ENCODE measurements at regions not wholly inside any gene's neighbourhood (a gene's known extent, or its start where the extent isn't known, plus 50 kb on each side); places are given as distances from the start of the nearest gene placed in this dataset.

- TF ChIP-seq ZNF354B (CRISPR knock-in tag; IDR thresholded peaks at IDR 0.05) (no peak), RFX5 (IDR thresholded peaks at IDR 0.05; ENCODE audit: low read depth, low read length) (no peak), MNT (conservative IDR thresholded peaks at IDR 0.05) (no peak), ZBTB40 (IDR thresholded peaks at IDR 0.05) (no peak), ZBTB40 (CRISPR knock-in tag; IDR thresholded peaks at IDR 0.05) (no peak), NR2F6 (CRISPR knock-in tag; IDR thresholded peaks at IDR 0.05) (no peak), ELF1 (tag; IDR thresholded peaks at IDR 0.05) (no peak), PCBP2 (IDR thresholded peaks at IDR 0.05; ENCODE audit: low read depth, low read length, poor library complexity, severe bottlenecking) (no peak), KDM1A (IDR thresholded peaks at IDR 0.05) (no peak), KDM4B (IDR thresholded peaks at IDR 0.05; ENCODE audit: borderline replicate concordance in 2 of 2, low read depth in 1 of 2) (no peak), POLR2A (conservative IDR thresholded peaks at IDR 0.05) (no peak)
Observed at GRCh38 chr3:5488771-5489170, 301.3 kb downstream of the EDEM1 start.
